ENCODE measurements at regions not wholly inside any gene's neighbourhood (a gene's known extent, or its start where the extent isn't known, plus 50 kb on each side); places are given as distances from the start of the nearest gene placed in this dataset.

GRCh38 chr4:79087071-79087470 lies 147.8 kb upstream of the PAQR3 start:
- no peak for DNase-seq (ENCODE audit: low read depth in 2 of 2)

DNA sequence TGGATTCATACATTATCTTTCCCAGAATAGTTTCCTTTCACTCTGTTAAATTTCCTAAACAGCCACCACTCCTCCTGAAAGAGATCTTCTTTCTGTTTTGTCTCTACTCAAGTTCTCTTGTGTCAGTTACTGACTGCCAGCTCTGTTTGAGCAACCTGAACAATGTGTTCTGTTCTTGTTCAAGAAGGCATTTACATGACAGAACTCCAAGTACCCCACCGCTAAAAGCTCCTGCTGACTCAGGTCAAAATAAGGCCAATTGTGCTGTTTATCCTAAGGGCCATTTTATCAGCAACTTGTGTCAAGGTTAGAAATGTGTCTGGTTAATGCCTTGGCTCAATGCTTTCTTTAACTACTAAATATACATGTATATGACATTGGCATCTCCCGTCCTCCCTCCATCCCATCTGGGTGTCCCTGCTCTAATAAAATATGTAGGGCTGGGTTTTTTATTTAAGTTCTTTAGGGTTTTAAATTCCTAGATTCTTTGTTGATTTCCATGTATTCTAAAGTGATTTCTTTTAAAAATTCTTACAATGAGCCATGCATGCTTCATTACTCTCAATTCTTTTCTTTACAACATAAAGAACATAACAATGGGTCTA lies 144.3 kb upstream of the PAQR3 start:
- DNase-seq (ENCODE audit: low read depth in 2 of 2) = no peak

GRCh38 chr4:79082997-79083396 lies 143.8 kb upstream of the PAQR3 start:
- DNase-seq (ENCODE audit: low read depth in 2 of 2) = no peak

DNA sequence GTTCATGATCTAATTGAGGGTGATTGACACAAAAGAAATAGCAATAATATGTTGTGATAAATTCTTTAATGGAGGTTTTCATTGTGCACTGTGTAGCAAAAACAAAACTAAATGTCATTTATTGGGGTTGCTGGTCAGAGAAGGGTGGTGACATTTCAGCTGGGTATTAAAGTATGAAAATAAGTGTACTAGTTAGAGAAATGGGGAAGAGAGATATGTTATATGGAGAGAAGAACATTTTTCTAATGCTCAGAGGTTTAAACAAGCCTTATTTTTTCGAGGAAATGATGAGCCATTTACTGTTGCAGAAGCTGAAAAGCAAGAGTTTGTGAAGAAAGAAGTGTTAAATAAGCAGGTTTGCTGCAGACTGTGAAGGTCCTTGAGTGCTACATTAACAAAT lies 142.7 kb upstream of the PAQR3 start:
- no peak for DNase-seq (ENCODE audit: low read depth in 2 of 2)

DNA sequence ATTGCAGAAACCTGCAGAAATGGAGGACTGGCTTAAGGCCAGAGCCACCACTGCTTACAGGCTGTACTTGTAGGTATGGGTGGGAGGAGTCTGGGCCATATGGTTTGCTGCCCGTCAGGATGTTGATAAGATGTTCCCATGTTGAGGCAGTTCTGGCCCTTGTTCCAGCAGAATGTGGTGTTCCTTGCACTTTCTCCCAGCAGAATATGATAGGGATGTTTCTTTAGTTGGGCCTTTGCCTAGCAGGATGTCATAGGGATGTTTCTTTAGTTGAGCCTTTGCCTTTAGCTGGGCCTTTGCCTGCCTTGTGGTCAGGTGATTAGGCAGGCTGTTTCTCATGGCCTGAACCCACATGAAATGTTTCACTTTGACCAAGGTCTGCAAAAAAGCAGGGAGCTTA lies 139.1 kb upstream of the PAQR3 start:
- DNase-seq (ENCODE audit: low read depth in 2 of 2) = no peak

GRCh38 chr4:79074040-79074439 lies 134.8 kb upstream of the PAQR3 start:
- DNase-seq (ENCODE audit: low read depth in 2 of 2) = no peak

GRCh38 chr4:79073471-79073870 lies 134.2 kb upstream of the PAQR3 start:
- DNase-seq (ENCODE audit: low read depth in 2 of 2) = no peak

DNA sequence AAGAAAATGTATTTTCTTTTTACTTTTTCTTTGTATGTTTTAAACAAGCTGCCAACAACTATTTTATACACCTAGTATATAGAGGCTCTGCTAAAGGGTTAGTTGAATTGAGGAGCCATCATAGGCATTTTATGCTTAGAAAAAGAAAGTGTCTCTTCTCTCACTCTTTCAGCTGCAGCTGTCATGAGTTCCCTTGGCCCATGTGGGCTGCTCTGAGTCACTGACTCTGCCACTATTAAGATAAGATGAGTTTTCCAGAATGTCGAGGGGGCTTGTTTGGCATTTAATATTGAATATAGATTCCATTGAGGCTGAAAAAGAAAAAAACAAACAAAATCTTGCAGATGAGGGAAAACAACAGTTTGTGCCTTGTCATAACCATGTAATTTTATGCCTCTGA lies 126.0 kb upstream of the PAQR3 start:
- DNase-seq (ENCODE audit: low read depth in 2 of 2) = no peak

- DNase-seq (ENCODE audit: low read depth in 2 of 2) = no peak
Measured at GRCh38 chr4:79064806-79065205, 125.6 kb upstream of the PAQR3 start.

- DNase-seq (ENCODE audit: low read depth in 2 of 2) = no peak
Measured at GRCh38 chr4:79059631-79060399, 120.6 kb upstream of the PAQR3 start.

DNA sequence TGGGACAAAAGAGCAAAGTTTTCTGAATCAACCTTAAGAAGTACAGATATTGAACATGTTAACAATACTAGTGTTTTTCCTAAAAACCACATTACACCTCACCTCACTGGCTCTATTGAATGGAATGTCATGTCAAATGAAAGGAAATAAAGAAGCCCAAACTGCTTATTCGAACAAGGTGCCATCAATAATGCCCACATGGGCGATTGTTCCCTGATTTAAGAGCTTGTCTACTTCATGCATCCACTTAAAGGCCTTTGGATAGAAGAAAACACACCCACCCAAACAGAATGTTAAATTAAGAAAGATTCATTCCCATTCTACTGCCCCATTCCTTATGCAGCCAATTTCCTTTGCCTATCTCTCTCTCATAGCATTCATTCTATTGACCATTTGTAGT lies 118.5 kb upstream of the PAQR3 start:
- DNase-seq (ENCODE audit: low read depth in 2 of 2) = no peak

DNA sequence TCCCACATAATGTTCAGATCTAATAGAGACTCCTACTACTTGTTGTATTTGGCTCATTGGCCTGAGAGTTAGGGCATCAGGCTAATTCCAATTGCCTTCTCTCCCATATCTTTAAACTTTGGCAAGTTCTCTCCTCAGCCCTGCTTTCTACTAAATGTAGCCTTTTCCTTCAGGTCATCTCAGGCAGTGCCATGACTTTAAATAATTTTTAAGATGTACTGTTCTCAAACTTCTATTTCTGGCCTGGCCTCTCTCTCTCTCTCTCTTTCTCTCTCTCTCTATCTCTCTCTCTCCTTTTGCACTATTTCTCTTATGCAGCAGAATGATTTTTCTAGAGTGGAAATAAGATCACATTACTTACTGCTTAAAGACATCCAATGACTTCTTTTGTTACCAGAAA lies 114.5 kb upstream of the PAQR3 start:
- no peak for DNase-seq (ENCODE audit: low read depth in 2 of 2)

GRCh38 chr4:79050541-79050880 lies 111.3 kb upstream of the PAQR3 start:
- no peak for DNase-seq (ENCODE audit: low read depth in 2 of 2)

GRCh38 chr4:79049840-79050540 lies 110.8 kb upstream of the PAQR3 start:
- DNase-seq (ENCODE audit: low read depth in 2 of 2) = no peak

DNA sequence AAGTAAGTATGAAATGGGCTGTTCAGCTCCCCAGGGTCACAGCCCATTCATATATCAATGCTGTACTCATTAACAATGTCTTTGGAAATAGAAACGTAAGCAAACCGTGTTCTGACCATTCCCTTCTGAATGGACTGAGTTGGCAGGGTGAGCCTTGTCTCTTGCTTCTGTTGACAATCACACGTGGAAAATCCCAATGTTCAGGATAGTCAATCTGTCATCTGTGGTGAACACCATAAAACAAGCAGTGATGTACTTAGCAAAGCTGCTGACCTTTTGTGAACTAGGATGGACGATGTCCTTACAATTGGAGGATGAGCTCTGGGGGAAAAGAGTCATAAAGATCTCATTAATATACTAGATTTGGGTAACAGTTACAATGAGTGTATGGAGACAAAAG lies 109.6 kb upstream of the PAQR3 start:
- DNase-seq (ENCODE audit: low read depth in 2 of 2) = peak in 1 of 2 donors; percentile 12

- DNase-seq (ENCODE audit: low read depth in 2 of 2) = no peak
Measured at GRCh38 chr4:79047316-79047715, 108.1 kb upstream of the PAQR3 start.

DNA sequence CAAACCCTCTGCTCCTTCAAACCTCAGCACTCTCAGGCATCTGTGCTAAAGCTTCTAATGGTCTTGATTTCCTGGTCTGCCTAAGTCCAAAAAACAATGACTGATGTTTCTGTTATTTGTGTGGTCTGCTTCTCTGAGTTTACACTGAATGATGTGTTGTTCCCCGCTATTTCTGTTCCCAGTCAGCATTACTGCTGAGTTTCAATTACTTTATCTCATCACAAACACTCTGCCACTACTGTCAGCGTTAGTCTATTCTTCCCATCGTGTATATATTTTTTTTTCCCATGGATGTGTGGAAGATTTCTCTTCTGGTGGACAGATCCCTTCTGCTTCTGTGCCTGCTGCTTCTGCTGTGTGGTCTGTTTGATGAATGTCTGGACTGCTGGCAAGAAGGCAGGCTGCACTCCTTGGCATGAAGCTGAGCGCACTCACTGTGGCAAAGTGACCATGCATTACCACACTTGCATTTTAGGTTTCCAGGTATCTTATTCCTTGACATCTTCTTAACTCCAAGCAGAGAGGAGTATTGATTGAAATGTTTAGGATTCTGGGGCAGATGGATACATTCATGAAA lies 106.9 kb upstream of the PAQR3 start:
- no peak for DNase-seq (ENCODE audit: low read depth in 2 of 2)

GRCh38 chr4:79044141-79044659 lies 105.0 kb upstream of the PAQR3 start:
- no peak for DNase-seq (ENCODE audit: low read depth in 2 of 2)

GRCh38 chr4:79043138-79043537 lies 103.9 kb upstream of the PAQR3 start:
- DNase-seq (ENCODE audit: low read depth in 2 of 2) = no peak

GRCh38 chr4:79042079-79042674 lies 102.9 kb upstream of the PAQR3 start:
- DNase-seq (ENCODE audit: low read depth in 2 of 2) = peak; percentile 28 to 48

DNA sequence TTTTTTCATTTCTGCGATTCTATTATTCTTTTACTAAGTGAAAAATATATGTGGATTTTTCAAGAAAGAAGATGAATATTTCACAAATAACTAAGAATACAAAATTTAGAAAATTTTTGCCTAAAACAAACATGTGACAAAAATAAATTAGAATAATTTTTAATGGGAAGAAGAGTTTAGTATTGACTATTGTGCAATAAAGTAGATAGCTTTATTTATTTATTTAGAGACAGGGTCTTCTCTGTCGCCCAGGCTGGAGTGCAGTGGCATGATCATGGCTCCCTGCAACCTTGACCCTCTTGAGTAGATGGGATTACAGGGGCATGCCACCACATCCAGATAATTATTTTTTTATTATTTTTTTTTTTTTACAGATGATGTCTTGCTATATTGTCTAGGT lies 95.3 kb upstream of the PAQR3 start:
- DNase-seq (ENCODE audit: low read depth in 2 of 2) = no peak

DNA sequence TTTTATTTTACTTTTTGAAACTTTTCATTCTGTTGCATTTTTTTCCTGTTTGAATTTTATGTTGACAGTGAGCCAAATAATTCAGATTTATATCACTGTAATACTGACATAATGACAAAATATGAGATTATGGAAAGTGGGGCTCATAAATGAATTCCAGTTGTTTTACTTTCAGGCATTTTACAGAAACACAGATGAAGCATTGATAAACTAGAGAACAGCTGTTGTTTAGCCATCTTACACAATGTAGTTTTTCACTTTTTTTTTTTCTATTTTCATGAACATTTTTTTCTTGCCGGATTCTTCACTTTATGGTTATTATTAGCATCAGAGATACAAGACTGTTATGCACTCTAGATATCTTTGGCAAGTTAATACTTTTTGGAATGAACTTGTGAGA lies 91.7 kb upstream of the PAQR3 start:
- no peak for DNase-seq (ENCODE audit: low read depth in 2 of 2)

Data from lung microvascular endothelial cell (primary cell).